Neural cell (in vitro differentiated cells): ENCODE measurements at regions not wholly inside any gene's neighbourhood (a gene's known extent, or its start where the extent isn't known, plus 50 kb on each side); places are given as distances from the start of the nearest gene placed in this dataset.

Experiments used
- H2AFZ ChIP-seq: fragments of 200-600, 300-800 bp; sonication (generic), shearing (Covaris generic); 2 replicates; pipeline ENCODE4 v1.6.0; 2014; ENCODE audit warnings: low read depth, mild to moderate bottlenecking, antibody characterized with exemption, low read length, moderate library complexity
- H3F3A ChIP-seq: fragments of 200-600 bp; shearing (Covaris generic); 2 replicates; pipeline ENCODE4 v1.6.1; 2016; ENCODE audit warnings: mild to moderate bottlenecking, moderate library complexity, mixed read lengths, antibody characterized with exemption, low read length; ENCODE audit not compliant: insufficient read depth, poor library complexity, severe bottlenecking
- H3K27ac ChIP-seq: fragments of 200-600, 300-800 bp; sonication (generic), shearing (Covaris generic); 2 replicates; pipeline ENCODE4 v1.5.1; 2014; ENCODE audit warnings: mild to moderate bottlenecking, low read length, moderate library complexity
- H3K27me3 ChIP-seq: fragments of 300-800, 200-600 bp; sonication (generic), shearing (Covaris generic); 2 replicates; pipeline ENCODE4 v1.6.0; 2014; ENCODE audit warnings: mild to moderate bottlenecking, low read depth, low read length, moderate library complexity; ENCODE audit not compliant: insufficient read depth
- H3K36me3 ChIP-seq: fragments of 300-800, 200-600 bp; sonication (generic), shearing (Covaris generic); 2 replicates; pipeline ENCODE4 v1.5.1; 2014; ENCODE audit warnings: mild to moderate bottlenecking, antibody characterized with exemption, low read length, moderate library complexity; ENCODE audit not compliant: insufficient read depth
- H3K4me2 ChIP-seq: fragments of 300-800, 200-600 bp; sonication (generic), shearing (Covaris generic); 2 replicates; pipeline ENCODE4 v1.6.0; 2014; ENCODE audit warnings: mild to moderate bottlenecking, low read length
- H3K4me3 ChIP-seq: fragments of 300-800, 200-600 bp; sonication (generic), shearing (Covaris generic); 2 replicates; pipeline ENCODE4 v1.5.1; 2014; ENCODE audit warnings: mild to moderate bottlenecking, low read length, moderate library complexity
- H3K79me2 ChIP-seq: fragments of 200-600 bp; shearing (Covaris generic); replicated peaks from 2 replicates; pipeline ENCODE4 v1.6.0; 2014; ENCODE audit warnings: mild to moderate bottlenecking, low read length, moderate library complexity; ENCODE audit not compliant: insufficient read depth
- H3K9ac ChIP-seq: fragments of 300-800, 200-600 bp; sonication (generic), shearing (Covaris generic); 2 replicates; pipeline ENCODE4 v1.6.1; 2016; ENCODE audit warnings: mild to moderate bottlenecking, low read length, mixed read lengths
- H3K9me2 ChIP-seq: fragments of 200-600 bp; shearing (Covaris generic); 2 replicates; pipeline ENCODE4 v1.6.1; 2016; ENCODE audit warnings: mild to moderate bottlenecking, low read length, mixed read lengths; ENCODE audit not compliant: insufficient read depth
- H3K9me3 ChIP-seq: fragments of 200-600, 300-800 bp; sonication (generic), shearing (Covaris generic); 2 replicates; pipeline ENCODE4 v1.6.1; 2016; ENCODE audit warnings: mild to moderate bottlenecking, mixed run types, low read length, moderate library complexity, mixed read lengths
- H4K20me1 ChIP-seq: fragments of 200-600 bp; shearing (Covaris generic); 2 replicates; pipeline ENCODE4 v1.6.1; 2016; ENCODE audit warnings: mild to moderate bottlenecking, mixed run types; ENCODE audit not compliant: insufficient read depth
- CTCF ChIP-seq: fragments of 450-650 bp; IDR thresholded peaks from 2 replicates; pipeline ENCODE4 v1.5.1; 2014; ENCODE audit warnings: antibody characterized with exemption, mild to moderate bottlenecking, moderate library complexity; ENCODE audit not compliant: poor library complexity, severe bottlenecking
- EP300 ChIP-seq: fragments of 450-650 bp; conservative IDR thresholded peaks from 2 replicates; pipeline ENCODE4 v1.6.1; 2014; ENCODE audit warnings: antibody characterized with exemption, mild to moderate bottlenecking, moderate library complexity; ENCODE audit not compliant: poor library complexity, severe bottlenecking
- EZH2 ChIP-seq: fragments of 200-600, 300-800 bp; shearing (Covaris generic), sonication (generic); IDR thresholded peaks from 2 replicates; pipeline ENCODE4 v1.6.1; 2014; ENCODE audit warnings: antibody characterized with exemption, low read length, borderline replicate concordance, mild to moderate bottlenecking; ENCODE audit not compliant: insufficient read depth, poor library complexity, severe bottlenecking
- MXI1 ChIP-seq: fragments of 450-650 bp; conservative IDR thresholded peaks from 2 replicates; pipeline ENCODE4 v1.6.1; 2014; ENCODE audit warnings: antibody characterized with exemption, mild to moderate bottlenecking; ENCODE audit not compliant: poor library complexity, severe bottlenecking
- POLR2AphosphoS5 ChIP-seq: IDR thresholded peaks from 2 replicates; pipeline ENCODE4 v1.6.1; 2012
- RAD21 ChIP-seq: fragments of 450-650 bp; conservative IDR thresholded peaks from 2 replicates; pipeline ENCODE4 v1.6.1; 2014; ENCODE audit warnings: antibody characterized with exemption, mild to moderate bottlenecking, moderate library complexity
- SMC3 ChIP-seq: fragments of 450-650 bp; conservative IDR thresholded peaks from 2 replicates; pipeline ENCODE4 v1.6.1; 2014; ENCODE audit warnings: antibody characterized with exemption, mild to moderate bottlenecking, moderate library complexity; ENCODE audit not compliant: poor library complexity
- TAF1 ChIP-seq: IDR thresholded peaks from 2 replicates; pipeline ENCODE4 v1.6.1; 2012; ENCODE audit warnings: low read depth
- small RNA-seq, 3 experiments: library from RNA; depleted of rRNA; stranded (forward); fragments of <200 nt; gene quantifications; one replicate each; pipeline ENCODE3, GENCODE V24; 2012
- TF ChIP-seq, protein P1 (sequence below): IDR thresholded peaks from 2 replicates; pipeline ENCODE4 v1.6.1; 2012; ENCODE audit warnings: borderline replicate concordance

DNA sequence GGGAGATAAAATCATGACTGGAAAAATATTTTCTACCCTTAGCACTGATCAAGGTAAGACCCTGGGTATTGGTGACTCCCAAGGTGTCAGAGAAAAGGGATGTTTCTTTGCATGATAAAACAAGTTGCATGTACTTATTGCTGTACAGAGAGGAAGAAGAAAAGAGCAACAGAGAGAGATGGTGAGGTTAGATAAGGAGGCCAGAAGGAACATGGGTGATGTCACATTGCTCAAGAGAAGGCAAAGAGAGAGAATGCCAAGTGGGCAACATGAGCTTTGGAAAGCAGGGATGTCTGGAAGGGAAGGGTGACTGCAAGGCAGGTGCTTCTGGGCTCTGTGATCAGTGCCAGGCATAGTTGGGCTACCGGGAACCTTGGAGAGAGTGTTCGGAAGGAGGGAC, 65.1 kb upstream of the ADARB2 start:
- TF ChIP-seq SMC3: no peak
- no peak for TF ChIP-seq POLR2AphosphoS5
- TF ChIP-seq EP300: no peak
- TF ChIP-seq MXI1: no peak
- H3K9ac ChIP-seq: no peak overlapping the region
- no peaks in the 10 kb centered on the region for H3K9me2 ChIP-seq

GRCh38 chr10:1788401-1788800, 51.1 kb upstream of the ADARB2 start:
- TF ChIP-seq CTCF: no peak
- TF ChIP-seq, protein P1, sequence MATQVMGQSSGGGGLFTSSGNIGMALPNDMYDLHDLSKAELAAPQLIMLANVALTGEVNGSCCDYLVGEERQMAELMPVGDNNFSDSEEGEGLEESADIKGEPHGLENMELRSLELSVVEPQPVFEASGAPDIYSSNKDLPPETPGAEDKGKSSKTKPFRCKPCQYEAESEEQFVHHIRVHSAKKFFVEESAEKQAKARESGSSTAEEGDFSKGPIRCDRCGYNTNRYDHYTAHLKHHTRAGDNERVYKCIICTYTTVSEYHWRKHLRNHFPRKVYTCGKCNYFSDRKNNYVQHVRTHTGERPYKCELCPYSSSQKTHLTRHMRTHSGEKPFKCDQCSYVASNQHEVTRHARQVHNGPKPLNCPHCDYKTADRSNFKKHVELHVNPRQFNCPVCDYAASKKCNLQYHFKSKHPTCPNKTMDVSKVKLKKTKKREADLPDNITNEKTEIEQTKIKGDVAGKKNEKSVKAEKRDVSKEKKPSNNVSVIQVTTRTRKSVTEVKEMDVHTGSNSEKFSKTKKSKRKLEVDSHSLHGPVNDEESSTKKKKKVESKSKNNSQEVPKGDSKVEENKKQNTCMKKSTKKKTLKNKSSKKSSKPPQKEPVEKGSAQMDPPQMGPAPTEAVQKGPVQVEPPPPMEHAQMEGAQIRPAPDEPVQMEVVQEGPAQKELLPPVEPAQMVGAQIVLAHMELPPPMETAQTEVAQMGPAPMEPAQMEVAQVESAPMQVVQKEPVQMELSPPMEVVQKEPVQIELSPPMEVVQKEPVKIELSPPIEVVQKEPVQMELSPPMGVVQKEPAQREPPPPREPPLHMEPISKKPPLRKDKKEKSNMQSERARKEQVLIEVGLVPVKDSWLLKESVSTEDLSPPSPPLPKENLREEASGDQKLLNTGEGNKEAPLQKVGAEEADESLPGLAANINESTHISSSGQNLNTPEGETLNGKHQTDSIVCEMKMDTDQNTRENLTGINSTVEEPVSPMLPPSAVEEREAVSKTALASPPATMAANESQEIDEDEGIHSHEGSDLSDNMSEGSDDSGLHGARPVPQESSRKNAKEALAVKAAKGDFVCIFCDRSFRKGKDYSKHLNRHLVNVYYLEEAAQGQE: no peak
- TF ChIP-seq EZH2: no peak
- no peak for TF ChIP-seq TAF1
- no peak for TF ChIP-seq EP300
- no peak for TF ChIP-seq MXI1
- TF ChIP-seq RAD21: no peak
- no peak for TF ChIP-seq POLR2AphosphoS5
- TF ChIP-seq SMC3: no peak
- no peaks in the 10 kb centered on the region for H3K27me3 ChIP-seq
- no peaks in the 10 kb centered on the region for H3K79me2 ChIP-seq
- no peak overlapping the region for H3K9ac ChIP-seq
- no peaks in the 10 kb centered on the region for H4K20me1 ChIP-seq
- no peak overlapping the region for H3K4me3 ChIP-seq
- no peaks in the 10 kb centered on the region for H3K36me3 ChIP-seq
- H3K4me2 ChIP-seq: no peak overlapping the region
- H3K27ac ChIP-seq: no peak overlapping the region
- H3F3A ChIP-seq: no peaks in the 10 kb centered on the region
- H2AFZ ChIP-seq: no peak overlapping the region
- no peaks in the 10 kb centered on the region for H3K9me2 ChIP-seq
- H3K9me3 ChIP-seq: no peaks in the 10 kb centered on the region

More for the DNA sequence above, 65.1 kb upstream of the ADARB2 start:
- H3F3A ChIP-seq: no peaks in the 10 kb centered on the region
- H4K20me1 ChIP-seq: no peaks in the 10 kb centered on the region
- H3K4me3 ChIP-seq: no peak overlapping the region
- H3K4me2 ChIP-seq: no peak overlapping the region
- no peaks in the 10 kb centered on the region for H3K79me2 ChIP-seq
- H3K36me3 ChIP-seq: no peaks in the 10 kb centered on the region
- no peaks in the 10 kb centered on the region for H3K9me3 ChIP-seq
- no peak overlapping the region for H3K27ac ChIP-seq
- H3K27me3 ChIP-seq: no peaks in the 10 kb centered on the region
- no peak overlapping the region for H2AFZ ChIP-seq

Small RNAs in the stretch of these regions (small RNA-seq; reads per million reads assigned to genes)
- 0 reads per million in 3 experiments for gene MIR6072
- gene RNU6-576P: 0 to 0.08 (median 0) reads per million in 3 experiments
- 0 reads per million in 3 experiments for gene RNU6-889P
